Stimulated activated naive CD8-positive, alpha-beta T cell treated with anti-CD3 and anti-CD28 coated beads, Interleukin-15, amount 100 ng/mL, for 72 hours (primary cell): ENCODE measurements at regions not wholly inside any gene's neighbourhood (a gene's known extent, or its start where the extent isn't known, plus 50 kb on each side); places are given as distances from the start of the nearest gene placed in this dataset.
A peak's percentile ranks its signal among the peaks of the same experiment; 100 is the strongest.
"Not testable (repeated sequence)": the region's sequence is repeated elsewhere in the genome, so short reads cannot be mapped to it uniquely, and the experiment has no call there.

Experiments used
- ATAC-seq: fragments of 150-1000 bp; cut with Tn5 transposase; 2 replicates; pipeline ENCODE4 v1.10.0; 2021; ENCODE audit warnings: mild to moderate bottlenecking, moderate library complexity
- DNase-seq, 2 donors: peaks; one replicate each; pipeline ENCODE4 v3.0.0; 2021 to 2022
- H3K27ac Mint-ChIP-seq, 2 donors: one replicate each; pipeline ENCODE4 v1.8.0; 2022; ENCODE audit warnings: mild to moderate bottlenecking in 2 of 2, mixed read lengths in 2 of 2, moderate library complexity in 2 of 2
- H3K27me3 Mint-ChIP-seq: one replicate; pipeline ENCODE4 v1.8.0; 2022; ENCODE audit warnings: mixed read lengths
- H3K4me1 Mint-ChIP-seq: one replicate; pipeline ENCODE4 v1.8.0; 2022; ENCODE audit warnings: mild to moderate bottlenecking, mixed read lengths
- H3K4me3 Mint-ChIP-seq, 2 donors: one replicate each; pipeline ENCODE4 v1.8.0; 2022; ENCODE audit warnings: mild to moderate bottlenecking in 2 of 2, mixed read lengths in 2 of 2, moderate library complexity in 1 of 2
- H3K9me3 Mint-ChIP-seq, 2 donors: one replicate each; pipeline ENCODE4 v1.8.0; 2022; ENCODE audit warnings: mixed read lengths in 2 of 2

DNA sequence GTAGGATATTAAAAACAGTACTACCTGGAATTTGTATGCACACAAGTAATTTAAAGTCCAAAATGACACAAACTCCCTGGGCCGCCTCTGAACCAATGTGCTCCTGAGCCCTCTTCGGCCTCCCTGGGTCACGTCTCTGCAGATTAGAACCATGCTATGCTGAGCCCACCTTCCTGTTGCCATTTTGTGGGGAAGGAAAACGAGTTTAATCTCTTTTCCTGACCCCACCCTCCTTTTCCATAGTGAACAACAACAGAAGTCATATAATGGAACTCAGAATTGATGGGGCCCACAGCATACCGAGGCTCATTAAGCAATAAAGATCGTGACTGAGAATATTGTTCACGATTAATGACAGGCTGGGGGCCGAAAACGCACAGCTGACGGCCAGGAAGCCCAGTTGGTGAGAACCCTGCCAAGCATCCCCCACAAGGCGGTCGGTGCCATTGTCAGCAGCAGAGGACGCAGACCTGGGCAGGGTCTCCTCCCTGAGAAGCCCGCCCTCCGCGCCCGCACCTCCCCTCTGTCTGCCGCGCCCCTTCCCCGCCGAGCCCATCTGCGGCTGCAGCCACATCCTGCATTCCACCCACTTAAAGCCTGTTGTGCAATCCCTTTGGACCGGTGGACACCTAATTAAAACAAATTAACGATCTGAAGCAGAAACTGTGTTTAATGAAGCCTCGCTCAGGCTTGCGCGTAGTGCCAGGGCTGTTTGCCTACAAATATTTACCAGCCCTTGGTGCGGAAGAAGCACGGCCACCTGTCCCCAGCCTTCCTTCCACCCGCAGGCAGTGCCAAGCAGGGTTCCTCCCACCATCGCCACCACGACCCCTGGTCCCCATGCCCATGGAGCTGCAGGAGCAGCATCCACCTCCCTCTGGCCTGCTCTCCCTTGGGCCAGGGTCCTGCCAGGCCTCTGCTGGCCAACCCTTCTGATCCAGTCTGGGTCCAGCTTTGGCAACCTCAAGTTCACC lies 68.1 kb downstream of the DLL1 start:
- DNase-seq = no peak
- Mint-ChIP-seq H3K4me1 (peaks cover 35% of the 10 kb centered on the region), H3K4me3 (peak overlapping the region in 1 of 2 donors; percentile 61), H3K27me3 (no peaks in the 10 kb centered on the region), H3K27ac (no peak overlapping the region), H3K9me3 (no peaks in the 10 kb centered on the region)
- peak; percentile 53 for ATAC-seq

DNA sequence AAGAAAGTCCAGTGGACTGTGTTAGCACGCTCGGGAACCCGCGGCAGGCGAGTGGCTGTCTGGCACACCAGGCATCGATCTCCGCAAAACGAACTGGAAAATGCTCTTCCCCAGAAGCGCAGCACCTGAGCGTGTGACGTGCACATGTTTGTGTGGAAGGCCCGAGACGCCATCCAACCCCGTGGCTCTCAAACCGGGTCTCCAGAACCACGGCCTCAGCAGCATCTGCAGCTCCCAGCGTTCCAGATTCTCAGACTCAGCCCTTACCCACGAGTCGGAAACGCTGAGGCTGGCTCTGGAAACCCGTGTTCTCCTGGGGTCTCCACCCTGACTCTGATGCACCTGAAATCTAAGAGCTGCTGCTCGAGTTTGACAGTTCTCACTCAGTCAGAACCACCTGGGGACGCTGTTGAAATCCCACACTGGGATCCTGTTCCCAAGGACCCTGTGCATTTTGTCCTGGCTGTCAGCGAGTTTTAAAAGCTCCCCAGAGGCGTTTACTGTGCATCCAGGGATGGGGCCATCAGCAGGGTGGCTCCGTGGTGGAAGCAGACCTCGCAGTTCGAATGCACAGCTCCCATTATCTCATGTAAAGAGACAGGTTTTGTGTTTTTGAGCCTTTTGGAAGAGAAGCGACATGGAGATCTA lies 69.0 kb downstream of the DLL1 start:
- DNase-seq = peak in 1 of 2 donors; percentile 2
- Mint-ChIP-seq H3K27me3 (no peaks in the 10 kb centered on the region), H3K4me1 (peaks cover 35% of the 10 kb centered on the region), H3K4me3 (no peak overlapping the region), H3K9me3 (no peaks in the 10 kb centered on the region), H3K27ac (peak overlapping the region in 1 of 2 donors; percentile 4)
- no peak for ATAC-seq

DNA sequence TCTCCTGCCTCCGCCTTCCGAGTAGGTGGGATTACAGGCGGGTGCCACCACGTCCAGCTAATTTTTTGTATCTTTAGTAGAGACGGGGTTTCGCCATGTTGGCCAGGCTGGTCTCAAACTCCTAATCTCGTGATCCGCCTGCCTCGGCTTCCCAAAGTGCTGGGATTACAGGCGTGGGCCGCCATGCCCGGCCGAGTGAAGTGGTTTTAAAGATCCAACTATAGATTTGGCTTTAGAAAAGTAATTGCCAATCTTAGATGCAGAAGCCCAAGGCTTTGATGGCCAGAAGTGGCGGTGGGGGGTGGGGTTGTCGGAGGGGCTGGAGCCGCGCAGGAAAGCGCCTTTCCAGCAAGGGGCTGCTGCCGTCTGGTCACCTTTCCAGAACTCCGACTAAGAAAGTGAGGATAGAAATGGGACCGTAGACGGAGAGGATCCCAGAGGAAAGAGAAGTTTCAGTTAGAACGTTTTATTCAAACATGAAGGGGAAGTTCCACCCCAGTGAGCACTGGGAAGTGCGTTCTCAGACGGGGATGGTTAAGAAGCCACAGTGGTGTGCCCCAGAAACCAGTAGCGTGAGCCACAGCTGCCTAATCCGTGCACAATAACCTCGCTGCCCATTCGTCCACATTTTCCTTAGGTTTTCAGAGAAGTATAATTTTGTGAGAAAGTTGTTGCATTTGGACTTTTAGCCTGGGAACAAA lies 69.7 kb downstream of the DLL1 start:
- no peaks in the 10 kb centered on the region for H3K27me3 Mint-ChIP-seq
- no peak overlapping the region for H3K27ac Mint-ChIP-seq
- DNase-seq (peak in 1 of 2 donors; percentile 17), ATAC-seq (peak; percentile 53)
- H3K4me1 Mint-ChIP-seq = peaks cover 35% of the 10 kb centered on the region
- no peaks in the 10 kb centered on the region for H3K9me3 Mint-ChIP-seq
- no peak overlapping the region for H3K4me3 Mint-ChIP-seq

DNA sequence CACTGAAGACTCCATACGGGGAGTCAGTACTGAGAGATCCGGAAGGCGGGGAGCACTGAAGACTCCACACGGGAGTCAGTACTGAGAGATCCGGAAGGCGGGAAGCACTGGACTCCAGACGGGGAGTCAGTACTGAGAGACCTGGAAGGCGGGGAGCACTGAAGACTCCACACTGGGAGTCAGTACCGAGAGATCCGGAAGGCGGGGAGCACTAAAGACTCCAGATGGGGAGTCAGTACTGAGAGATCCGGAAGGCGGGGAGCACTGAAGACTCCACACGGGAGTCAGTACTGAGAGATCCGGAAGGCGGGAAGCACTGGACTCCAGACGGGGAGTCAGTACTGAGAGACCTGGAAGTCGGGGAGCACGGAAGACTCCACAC lies 77.2 kb downstream of the DLL1 start:
- ATAC-seq, H3K9me3 Mint-ChIP-seq, DNase-seq, H3K4me3 Mint-ChIP-seq: not testable (repeated sequence)
- Mint-ChIP-seq H3K27me3 (peaks cover 37% of the 10 kb centered on the region), H3K4me1 (peaks cover 17% of the 10 kb centered on the region), H3K27ac (peak overlapping the region in 1 of 2 donors; percentile 74)

DNA sequence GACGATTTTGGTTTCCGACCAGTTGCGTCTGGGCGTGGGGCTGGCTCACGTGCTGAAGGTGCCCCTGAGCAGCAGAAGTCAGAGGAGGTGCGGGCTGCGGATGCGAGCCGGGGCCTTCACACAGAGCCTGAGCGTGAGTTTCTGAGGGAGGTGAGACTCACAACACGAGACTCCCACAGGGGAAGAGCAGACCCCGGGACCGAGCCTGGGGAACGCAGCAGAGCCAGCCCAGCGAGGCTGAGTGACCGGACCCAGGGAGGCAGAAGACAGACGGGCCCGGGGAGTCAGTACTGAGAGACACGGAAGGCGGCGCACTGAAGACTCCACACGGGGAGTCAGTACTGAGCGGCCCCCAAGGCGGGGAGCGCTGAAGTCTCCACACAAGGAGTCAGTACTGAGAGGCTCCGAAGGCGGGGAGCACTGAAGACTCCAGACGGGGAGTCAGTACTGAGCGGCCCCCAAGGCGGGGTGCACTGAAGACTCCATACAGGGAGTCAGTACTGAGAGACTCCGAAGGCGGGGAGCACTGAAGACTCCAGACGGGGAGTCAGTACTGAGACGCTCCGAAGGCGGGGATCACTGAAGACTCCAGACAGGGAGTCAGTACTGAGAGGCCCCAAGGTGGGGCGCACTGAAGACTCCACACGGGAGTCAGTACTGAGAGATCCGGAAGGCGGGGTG lies 77.8 kb downstream of the DLL1 start:
- no peak overlapping the region for H3K27ac Mint-ChIP-seq
- H3K4me3 Mint-ChIP-seq = no peak overlapping the region
- DNase-seq (peak in 1 of 2 donors; percentile 8), ATAC-seq (no peak)
- H3K9me3 Mint-ChIP-seq = no peaks in the 10 kb centered on the region
- peaks cover 39% of the 10 kb centered on the region for H3K27me3 Mint-ChIP-seq
- peaks cover 17% of the 10 kb centered on the region for H3K4me1 Mint-ChIP-seq

DNA sequence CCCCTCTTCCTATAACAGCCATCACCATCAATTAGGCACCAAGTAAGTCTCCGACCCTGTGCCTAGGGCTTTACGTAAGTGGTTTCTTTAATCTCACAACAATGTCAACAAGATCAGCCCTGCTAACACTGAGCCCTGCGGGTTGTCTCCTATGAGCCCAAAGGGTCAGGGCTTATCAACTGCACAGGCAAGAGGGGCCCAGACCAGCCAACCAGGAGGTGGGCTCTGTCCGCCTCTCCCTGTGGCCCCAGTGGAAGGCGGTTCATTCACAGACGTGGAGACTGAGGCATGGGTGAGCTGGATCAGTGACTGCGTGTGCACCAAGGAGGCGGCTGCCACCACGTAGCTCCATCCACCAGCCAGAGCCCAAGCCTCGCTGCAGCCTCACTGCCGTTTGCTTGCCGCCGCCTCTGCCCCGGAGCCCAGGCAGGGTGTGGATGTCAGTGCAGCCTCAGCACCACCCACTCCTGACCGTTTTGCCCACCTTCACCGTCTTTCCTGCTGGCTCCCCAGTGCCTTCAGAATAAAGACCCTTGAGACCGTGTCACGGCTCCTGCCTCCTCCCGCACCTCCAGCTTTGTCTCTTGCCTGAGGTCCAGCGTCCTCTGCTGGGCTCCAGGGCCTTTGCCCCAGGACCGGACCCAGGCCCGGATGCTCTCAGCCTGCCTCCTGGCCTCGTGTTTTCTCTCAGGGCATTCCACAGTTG lies 78.7 kb downstream of the DLL1 start:
- H3K4me3 Mint-ChIP-seq = no peak overlapping the region
- peaks cover 39% of the 10 kb centered on the region for H3K27me3 Mint-ChIP-seq
- H3K27ac Mint-ChIP-seq = no peak overlapping the region
- ATAC-seq (no peak), DNase-seq (peak in 1 of 2 donors; percentile 3)
- peaks cover 17% of the 10 kb centered on the region for H3K4me1 Mint-ChIP-seq
- no peaks in the 10 kb centered on the region for H3K9me3 Mint-ChIP-seq

DNA sequence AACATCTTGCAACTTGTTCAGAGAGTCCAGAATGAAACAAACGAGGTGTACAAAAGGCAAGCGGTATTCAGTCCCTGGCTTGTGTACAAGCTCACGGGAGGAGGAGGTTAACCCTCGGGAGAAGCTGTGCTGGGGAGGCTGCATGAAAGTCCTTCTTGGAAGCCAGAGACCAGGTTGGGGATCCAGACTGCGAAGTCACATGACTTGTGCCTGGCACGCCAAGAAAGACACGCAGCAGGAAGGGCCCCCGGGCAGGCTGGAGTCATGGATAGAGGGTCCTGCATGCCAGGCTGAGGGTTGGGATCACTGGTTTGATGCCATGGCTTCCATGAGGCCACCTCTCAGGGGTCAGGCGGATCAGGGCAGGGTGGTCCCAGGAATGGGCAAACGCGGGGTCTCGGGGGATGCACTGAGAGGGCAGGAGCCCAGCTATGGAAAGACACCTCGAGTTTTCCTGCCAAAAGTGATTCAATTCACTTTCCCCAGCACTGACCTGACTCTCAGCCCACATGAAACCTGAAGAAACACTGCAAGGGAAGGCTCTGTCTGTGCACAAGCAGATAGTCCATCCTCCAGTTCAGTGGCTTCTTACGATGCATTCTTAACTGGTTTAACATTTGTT lies 79.4 kb downstream of the DLL1 start:
- DNase-seq = peak in 1 of 2 donors; percentile 6
- peaks cover 17% of the 10 kb centered on the region for H3K4me1 Mint-ChIP-seq

DNA sequence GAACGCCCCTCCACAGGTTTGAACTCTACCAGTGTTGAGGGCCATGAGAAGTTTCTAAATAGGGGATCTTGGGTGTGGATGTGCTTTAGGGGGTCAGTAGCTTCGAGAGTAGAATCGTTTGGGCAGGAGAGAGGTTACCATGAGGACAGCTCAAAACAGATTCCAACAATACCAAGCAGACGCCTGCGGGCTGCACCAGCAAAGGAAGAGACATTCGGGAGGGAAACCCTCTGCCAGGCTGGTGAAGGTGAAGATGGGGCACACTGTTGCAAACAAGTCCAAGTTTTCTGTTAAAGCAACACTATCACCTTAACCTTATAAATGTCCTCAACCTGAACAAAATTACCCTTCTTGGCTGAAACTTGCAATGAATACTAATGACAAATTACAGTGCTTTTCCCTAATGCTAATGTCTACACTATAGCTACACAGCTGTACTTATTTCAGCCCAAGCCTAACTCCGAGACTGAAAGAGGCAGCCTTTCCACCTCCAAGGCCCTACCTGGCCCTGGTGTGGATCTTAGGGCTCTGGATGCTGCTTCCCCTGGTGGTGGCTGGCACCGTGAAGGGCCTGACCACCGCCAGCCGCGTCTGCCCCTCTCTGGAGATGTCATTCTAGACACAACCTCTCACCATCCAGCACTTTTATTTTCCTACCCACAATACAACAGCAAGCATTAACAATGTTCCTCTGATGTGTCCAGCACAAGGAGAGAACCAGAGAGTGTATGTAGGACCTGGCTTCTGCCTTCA lies 80.1 kb downstream of the DLL1 start:
- Mint-ChIP-seq H3K9me3 (no peaks in the 10 kb centered on the region), H3K4me3 (no peak overlapping the region), H3K4me1 (peaks cover 17% of the 10 kb centered on the region), H3K27me3 (peaks cover 39% of the 10 kb centered on the region), H3K27ac (no peak overlapping the region)
- ATAC-seq = no peak
- peak in 1 of 2 donors; percentile 1 for DNase-seq

More for the DNA sequence above, 79.4 kb downstream of the DLL1 start:
- H3K9me3 Mint-ChIP-seq = no peaks in the 10 kb centered on the region
- peaks cover 39% of the 10 kb centered on the region for H3K27me3 Mint-ChIP-seq
- ATAC-seq = no peak
- H3K27ac Mint-ChIP-seq = no peak overlapping the region
- no peak overlapping the region for H3K4me3 Mint-ChIP-seq

DNA sequence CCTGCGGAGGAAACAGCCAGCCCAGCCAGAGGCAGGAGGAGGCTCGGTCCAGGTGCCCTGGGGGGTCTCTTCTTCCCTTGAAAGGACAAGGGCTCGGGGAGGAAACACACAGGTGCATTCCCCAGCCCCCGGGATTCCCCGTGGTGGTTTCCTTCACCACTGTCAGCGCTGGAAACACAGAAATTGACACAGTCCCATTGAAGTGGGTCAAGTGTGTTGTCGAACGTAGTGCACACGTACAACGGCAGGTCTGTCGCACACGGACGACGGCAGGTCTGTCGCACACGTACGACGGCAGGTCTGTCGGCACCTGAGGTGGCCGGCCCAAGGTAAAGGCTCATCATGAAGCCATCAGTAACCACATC lies 80.9 kb downstream of the DLL1 start:
- H3K4me3 Mint-ChIP-seq = no peak overlapping the region
- no peak overlapping the region for H3K27ac Mint-ChIP-seq
- ATAC-seq = peak; percentile 76
- peaks cover 0 to 4% of the 10 kb centered on the region in 2 donors for H3K9me3 Mint-ChIP-seq
- H3K27me3 Mint-ChIP-seq = peaks cover 39% of the 10 kb centered on the region
- peaks cover 17% of the 10 kb centered on the region for H3K4me1 Mint-ChIP-seq
- peak in 1 of 2 donors; percentile 48 for DNase-seq

DNA sequence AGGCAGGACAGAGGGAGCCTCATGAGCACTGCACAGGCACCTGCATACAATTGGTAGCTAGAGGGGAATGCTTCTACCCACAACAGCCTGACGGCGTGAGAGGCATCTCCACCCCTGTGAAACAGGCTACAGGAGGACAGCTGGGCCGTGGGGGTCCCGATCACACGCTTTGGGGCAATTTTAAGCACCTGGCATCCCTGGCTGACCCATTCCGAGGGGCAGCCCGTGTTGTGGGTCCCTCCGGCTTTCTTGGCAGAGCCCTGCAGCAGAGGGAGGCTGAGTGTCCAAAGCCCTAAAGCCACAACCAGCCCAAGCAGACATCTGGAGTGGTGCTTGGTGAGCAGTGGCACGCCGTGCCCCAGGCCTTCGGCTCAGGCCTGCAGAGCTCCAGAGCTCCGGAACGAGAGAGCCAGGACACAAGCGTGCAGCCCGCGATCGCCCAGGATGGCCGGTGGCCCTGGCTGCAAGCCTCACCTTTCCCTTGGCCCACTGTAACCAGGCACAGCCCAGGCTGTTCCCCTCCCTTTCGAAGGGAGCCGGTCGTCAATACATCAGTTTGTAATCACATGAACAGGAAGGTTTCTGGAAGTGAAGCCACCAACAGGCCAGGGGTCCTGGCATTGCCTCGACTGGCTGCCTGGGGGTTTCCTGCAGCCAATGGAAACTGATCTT lies 81.4 kb downstream of the DLL1 start:
- ATAC-seq (no peak), DNase-seq (no peak)
- Mint-ChIP-seq H3K27me3 (peaks cover 39% of the 10 kb centered on the region), H3K27ac (no peak overlapping the region), H3K4me1 (peaks cover 17% of the 10 kb centered on the region), H3K9me3 (peaks cover 1 to 7% of the 10 kb centered on the region in 2 donors), H3K4me3 (no peak overlapping the region)

DNA sequence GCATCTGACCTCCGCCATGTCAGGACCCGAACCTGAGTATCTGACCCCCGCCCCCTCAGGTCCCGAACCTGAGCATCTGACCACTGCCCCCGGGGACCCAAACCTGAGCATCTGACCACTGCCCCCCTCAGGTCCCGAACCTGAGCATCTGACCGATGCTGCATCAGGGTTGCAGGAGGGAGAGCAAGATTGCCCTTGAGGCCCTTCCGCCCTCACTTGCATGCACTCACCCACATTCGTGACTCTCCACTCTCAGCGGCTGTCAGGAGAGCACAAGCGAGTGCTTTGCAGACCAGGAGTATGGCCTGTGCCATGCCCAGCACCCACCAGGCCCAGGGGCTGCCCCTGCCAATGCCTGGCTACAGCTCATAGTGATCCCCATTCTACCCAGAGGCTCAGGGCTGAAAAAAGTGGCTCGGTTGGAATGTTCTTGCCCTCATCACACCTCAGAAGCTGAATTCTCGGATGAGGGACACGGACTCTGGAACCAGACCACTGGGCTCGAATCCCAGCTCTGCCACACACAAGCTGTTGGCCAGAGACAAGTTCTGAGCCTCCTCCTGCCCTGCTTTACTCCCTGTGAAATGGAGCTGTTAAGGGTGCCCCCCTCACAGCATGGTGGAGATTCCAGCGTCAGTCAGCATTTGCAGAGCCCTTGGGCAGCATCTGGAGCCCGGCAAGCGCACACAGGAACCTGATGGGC lies 82.1 kb downstream of the DLL1 start:
- H3K27ac Mint-ChIP-seq = no peak overlapping the region
- ATAC-seq (no peak), DNase-seq (peak in 1 of 2 donors; percentile 7)
- peaks cover 36% of the 10 kb centered on the region for H3K27me3 Mint-ChIP-seq
- no peak overlapping the region for H3K4me3 Mint-ChIP-seq
- H3K9me3 Mint-ChIP-seq = peaks cover 4 to 13% of the 10 kb centered on the region in 2 donors
- peaks cover 17% of the 10 kb centered on the region for H3K4me1 Mint-ChIP-seq

DNA sequence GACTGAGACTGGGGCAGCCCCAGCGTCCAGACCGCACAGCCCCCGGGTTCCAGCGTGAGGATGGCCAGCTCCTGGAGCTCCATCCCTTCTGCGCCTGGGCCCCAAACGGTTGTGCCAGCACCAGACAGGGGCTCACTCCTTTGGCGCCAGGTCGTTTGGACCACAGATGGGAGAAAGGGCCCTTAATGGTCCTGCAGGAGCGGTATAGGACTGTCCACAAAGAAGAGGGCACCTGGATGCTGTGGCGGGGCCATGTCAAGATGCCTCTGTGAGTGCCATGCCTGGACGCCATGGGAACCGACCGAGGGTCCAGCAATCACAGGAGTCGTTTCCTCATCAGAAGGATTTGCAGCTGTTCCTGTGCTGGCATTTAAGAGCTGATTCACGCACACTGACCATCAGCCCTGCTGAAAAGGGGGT lies 82.7 kb downstream of the DLL1 start:
- peaks cover 30% of the 10 kb centered on the region for H3K27me3 Mint-ChIP-seq
- no peak overlapping the region for H3K4me3 Mint-ChIP-seq
- no peak overlapping the region for H3K27ac Mint-ChIP-seq
- DNase-seq = peak in 1 of 2 donors; percentile 7
- peaks cover 17% of the 10 kb centered on the region for H3K4me1 Mint-ChIP-seq
- H3K9me3 Mint-ChIP-seq = peaks cover 8 to 18% of the 10 kb centered on the region in 2 donors
- ATAC-seq = no peak
